Uterus (tissue), 2 donors: ENCODE measurements at regions not wholly inside any gene's neighbourhood (a gene's known extent, or its start where the extent isn't known, plus 50 kb on each side); places are given as distances from the start of the nearest gene placed in this dataset.

Source experiments
- CTCF ChIP-seq, 4 experiments: fragments of 200-600 bp in 2 of 4; fragments of 450-650 bp in 2 of 4; sonication (generic) in 2 of 4; IDR thresholded peaks; one replicate each; pipeline ENCODE4 v1.5.1; 2016 to 2019; ENCODE audit warnings: antibody characterized with exemption in 4 of 4, mild to moderate bottlenecking in 2 of 4, moderate library complexity in 1 of 4
- POLR2A ChIP-seq, 2 donors: fragments of 450-650 bp; IDR thresholded peaks; one replicate each; pipeline ENCODE4 v1.6.1; 2016; ENCODE audit warnings: antibody characterized with exemption in 2 of 2, mild to moderate bottlenecking in 1 of 2, moderate library complexity in 1 of 2

- TF ChIP-seq POLR2A (IDR thresholded peaks at IDR 0.05), result no peak
- no peak for TF ChIP-seq CTCF (IDR thresholded peaks at IDR 0.05)
These were observed 951.7 kb upstream of the CNTNAP5 start for GRCh38 chr2:123073371-123073770.
